ENCODE measurements at regions not wholly inside any gene's neighbourhood (a gene's known extent, or its start where the extent isn't known, plus 50 kb on each side); places are given as distances from the start of the nearest gene placed in this dataset.
A peak's percentile ranks its signal among the peaks of the same experiment; 100 is the strongest.

GRCh38 chr15:38046257-38047051, 112.0 kb downstream of the TMCO5A start:
- no peak for ATAC-seq

GRCh38 chr15:38048001-38048455, 113.6 kb downstream of the TMCO5A start:
- peak; percentile 66 to 71 for ATAC-seq

- ATAC-seq = no peak
Measured at GRCh38 chr15:38049891-38050290, 115.5 kb downstream of the TMCO5A start.

GRCh38 chr15:38050529-38051448, 116.3 kb downstream of the TMCO5A start:
- peak; percentile 57 to 71 for ATAC-seq

GRCh38 chr15:38053205-38053604, 118.8 kb downstream of the TMCO5A start:
- ATAC-seq = no peak

- ATAC-seq = no peak
Measured at GRCh38 chr15:38053776-38054175, 119.3 kb downstream of the TMCO5A start.

- no peak for ATAC-seq
Measured at GRCh38 chr15:38054488-38054887, 120.0 kb downstream of the TMCO5A start.

GRCh38 chr15:38058596-38059075, 124.2 kb downstream of the TMCO5A start:
- ATAC-seq = peak; percentile 41 to 48

- ATAC-seq = no peak
Measured at GRCh38 chr15:38059665-38060064, 125.2 kb downstream of the TMCO5A start.

- ATAC-seq = no peak
Measured at GRCh38 chr15:38061856-38062649, 127.6 kb downstream of the TMCO5A start.

- no peak for ATAC-seq
Measured at GRCh38 chr15:38062696-38063095, 128.3 kb downstream of the TMCO5A start.

GRCh38 chr15:38065721-38066345, 131.4 kb downstream of the TMCO5A start:
- ATAC-seq = no peak

GRCh38 chr15:38066612-38067011, 132.2 kb downstream of the TMCO5A start:
- no peak for ATAC-seq

GRCh38 chr15:38068626-38069391, 134.4 kb downstream of the TMCO5A start:
- ATAC-seq = peak; percentile 87 to 90

- peak; percentile 67 to 68 for ATAC-seq
Measured at GRCh38 chr15:38069511-38070011, 135.1 kb downstream of the TMCO5A start.

GRCh38 chr15:38070778-38071177, 136.3 kb downstream of the TMCO5A start:
- ATAC-seq = no peak

GRCh38 chr15:38071211-38071972, 137.0 kb downstream of the TMCO5A start:
- ATAC-seq = no peak

GRCh38 chr15:38072007-38072347, 137.5 kb downstream of the TMCO5A start:
- ATAC-seq = no peak

- ATAC-seq = peak in 1 of 2 donors; percentile 32
Measured at GRCh38 chr15:38072348-38073177, 138.1 kb downstream of the TMCO5A start.

Measured in activated CD4-positive, CD25-positive, alpha-beta regulatory T cell treated with anti-CD3 and anti-CD28 coated beads, Interleukin-2, amount 50 U/mL, for 24 hours (primary cell).